HEK293 (cell line): ENCODE measurements at regions not wholly inside any gene's neighbourhood (a gene's known extent, or its start where the extent isn't known, plus 50 kb on each side); places are given as distances from the start of the nearest gene placed in this dataset.

Source experiments
- CTCF ChIA-PET: fragments of 350-600 bp; formaldehyde crosslinking; extraction: SDS; loops from one replicate; lab custom pipeline; 2021; ENCODE audit warnings: antibody characterized with exemption; lab: Yijun Ruan, JAX
- POLR2A ChIA-PET: fragments of 300-600 bp; formaldehyde crosslinking; extraction: SDS; loops from one replicate; lab custom pipeline; 2020; ENCODE audit warnings: antibody characterized with exemption, inconsistent platforms; lab: Yijun Ruan, JAX
- H3K27ac ChIP-seq: fragments of 200-500 bp; sonication (Bioruptor generic); 2 replicates; pipeline ENCODE4 v1.5.1; 2014; ENCODE audit warnings: low read depth, low read length, control low read depth, inconsistent platforms; ENCODE audit errors: extremely low read depth
- H3K36me3 ChIP-seq, 2 experiments: fragments of 200-500 bp in 1 of 2; sonication (Bioruptor generic) in 1 of 2; 1 replicate in 1 of 2; 2 replicates in 1 of 2; pipeline ENCODE4 v1.5.1; 2014 to 2017; ENCODE audit warnings: inconsistent platforms in 2 of 2, low read length in 2 of 2; ENCODE audit not compliant: control insufficient read depth in 2 of 2, insufficient read depth in 1 of 2
- H3K4me1 ChIP-seq: fragments of 200-500 bp; sonication (Bioruptor generic); 2 replicates; pipeline ENCODE4 v1.5.1; 2014; ENCODE audit warnings: mild to moderate bottlenecking, low read length, inconsistent platforms; ENCODE audit not compliant: control insufficient read depth, insufficient read depth
- H3K4me3 ChIP-seq: 2 replicates; pipeline ENCODE4 v1.5.1; 2011; ENCODE audit warnings: low read depth, mild to moderate bottlenecking, control low read depth, low read length, moderate library complexity
- H3K9me3 ChIP-seq: fragments of 200-500 bp; sonication (Bioruptor generic); 2 replicates; pipeline ENCODE4 v1.5.1; 2014; ENCODE audit warnings: low read depth, low read length, inconsistent platforms; ENCODE audit not compliant: control insufficient read depth, insufficient read depth
- SP3 ChIP-seq: fragments of 450-650 bp; formaldehyde crosslinking; IDR thresholded peaks from 2 replicates; pipeline ENCODE4 v1.5.1; 2016; ENCODE audit warnings: missing biosample characterization, missing genetic modification characterization
- ZBTB7A ChIP-seq: fragments of 450-650 bp; formaldehyde crosslinking; IDR thresholded peaks from 2 replicates; pipeline ENCODE4 v1.5.1; 2016; ENCODE audit warnings: low read depth, missing biosample characterization, missing genetic modification characterization
- ZNF10 ChIP-seq: fragments of 450-650 bp; formaldehyde crosslinking; IDR thresholded peaks from 2 replicates; pipeline ENCODE4 v1.5.1; 2017; ENCODE audit warnings: missing biosample characterization, missing genetic modification characterization
- ZNF184 ChIP-seq: fragments of 450-650 bp; IDR thresholded peaks from 2 replicates; pipeline ENCODE4 v1.5.1; 2018; ENCODE audit warnings: missing biosample characterization, mild to moderate bottlenecking, missing genetic modification characterization
- ZNF362 ChIP-seq: fragments of 450-650 bp; formaldehyde crosslinking; IDR thresholded peaks from 2 replicates; pipeline ENCODE4 v1.5.1; 2016; ENCODE audit warnings: missing biosample characterization, missing genetic modification characterization
- ZNF398 ChIP-seq: fragments of 450-650 bp; formaldehyde crosslinking; IDR thresholded peaks from 2 replicates; pipeline ENCODE4 v1.5.1; 2017; ENCODE audit warnings: missing biosample characterization, missing genetic modification characterization
- ZNF518A ChIP-seq: fragments of 450-650 bp; formaldehyde crosslinking; conservative IDR thresholded peaks from 2 replicates; pipeline ENCODE4 v1.5.1; 2016; ENCODE audit warnings: low read depth, missing biosample characterization, missing genetic modification characterization
- ZNF529 ChIP-seq: fragments of 450-650 bp; formaldehyde crosslinking; IDR thresholded peaks from 2 replicates; pipeline ENCODE4 v1.5.1; 2017; ENCODE audit warnings: missing genetic modification characterization, missing biosample characterization; ENCODE audit not compliant: insufficient replicate concordance
- ZNF623 ChIP-seq: fragments of 450-650 bp; formaldehyde crosslinking; IDR thresholded peaks from 2 replicates; pipeline ENCODE4 v1.5.1; 2016; ENCODE audit warnings: missing biosample characterization, missing genetic modification characterization
- ZNF747 ChIP-seq: fragments of 450-650 bp; formaldehyde crosslinking; IDR thresholded peaks from 2 replicates; pipeline ENCODE4 v1.5.1; 2016; ENCODE audit warnings: missing biosample characterization, missing genetic modification characterization
- ZNF791 ChIP-seq: fragments of 450-650 bp; formaldehyde crosslinking; IDR thresholded peaks from 2 replicates; pipeline ENCODE4 v1.5.1; 2016; ENCODE audit warnings: missing biosample characterization, missing genetic modification characterization

DNA sequence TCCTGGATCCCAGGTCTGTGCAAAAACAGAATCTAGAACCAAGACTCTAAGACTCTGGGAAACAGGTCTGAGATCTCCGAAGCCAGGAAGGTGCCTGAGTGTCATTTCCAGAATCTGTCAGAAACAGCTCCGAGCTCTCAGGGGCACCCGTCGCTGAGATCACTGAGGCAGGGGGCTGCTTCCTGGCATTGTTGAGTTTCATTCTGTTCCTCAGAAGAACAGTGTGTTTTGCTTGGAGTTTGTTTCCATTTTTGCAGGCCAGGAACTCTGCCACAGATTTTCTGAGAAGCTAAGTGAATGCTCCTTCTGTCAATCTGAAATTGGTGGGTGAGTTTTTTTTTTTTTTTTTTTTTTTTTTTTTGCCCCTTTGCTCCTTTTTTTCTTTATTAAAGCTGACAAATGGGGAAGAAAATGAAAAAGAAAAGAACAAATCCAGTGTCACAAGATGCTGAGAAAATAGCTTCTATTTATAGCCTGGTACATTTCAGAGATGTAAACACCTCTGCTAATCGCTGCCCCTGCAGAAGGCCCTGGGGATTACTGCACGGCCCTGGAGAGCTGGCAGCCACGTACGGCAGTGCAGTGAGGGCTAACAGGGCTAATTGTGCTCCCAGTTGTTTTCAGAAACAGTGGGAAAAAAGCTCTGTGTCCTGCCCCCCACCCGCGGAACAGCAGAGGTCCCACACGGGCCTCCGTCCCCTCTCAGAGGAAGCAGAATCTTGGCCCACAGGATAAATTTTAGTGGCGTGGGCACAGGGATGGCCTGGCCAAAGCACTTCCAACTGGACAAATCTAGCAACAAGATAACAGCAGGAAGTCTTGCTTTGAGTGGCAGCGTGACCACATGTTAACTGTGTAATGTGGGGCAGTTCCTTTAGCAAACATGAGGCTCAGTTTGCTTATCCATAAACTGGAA lies 237.6 kb upstream of the IRS2 start (continued):
- no peak for TF ChIP-seq ZNF184 (tag by site-specific recombination)
- TF ChIP-seq ZBTB7A (tag by site-specific recombination), result no peak

- no peak for TF ChIP-seq ZNF747
- no peak for TF ChIP-seq ZNF791 (tag by site-specific recombination)
- TF ChIP-seq ZNF623 (tag by site-specific recombination), result no peak
- TF ChIP-seq ZNF518A (tag by site-specific recombination), result no peak
- TF ChIP-seq ZNF10 (tag by site-specific recombination), result no peak
- TF ChIP-seq SP3 (tag by site-specific recombination), result no peak
- TF ChIP-seq ZNF362 (tag by site-specific recombination), result no peak
- TF ChIP-seq ZNF529 (tag by site-specific recombination), result no peak
- H3K4me3 ChIP-seq, result no peak overlapping the region
- H3K27ac ChIP-seq, result no peak overlapping the region
- H3K36me3 ChIP-seq, result no peaks in the 10 kb centered on the region
- no peaks in the 10 kb centered on the region for H3K4me1 ChIP-seq
- CTCF ChIA-PET, result interaction anchor here (0.6 kb wide), 1 partner anchor 42 kb away, joined by 4 read pairs; no protein-coding TSS in a partner anchor
- POLR2A ChIA-PET, result no interaction called here
- no peaks in the 10 kb centered on the region for H3K9me3 ChIP-seq
Measured at GRCh38 chr13:110018009-110018408, 231.6 kb upstream of the IRS2 start.

GRCh38 chr13:110017379-110017778 lies 231.0 kb upstream of the IRS2 start:
- 0 out of 2 replicates have a peak, but pooled peaks have one; percentile 24 for TF ChIP-seq ZNF362 (tag by site-specific recombination)
- TF ChIP-seq ZNF398 (tag by site-specific recombination), result no peak
- TF ChIP-seq, all 188 proteins: peak for 1
- ChIA-PET CTCF (no interaction called here), POLR2A (no interaction called here)
- Histone ChIP-seq H3K27ac (no peak overlapping the region), H3K9me3 (no peaks in the 10 kb centered on the region), H3K4me3 (no peak overlapping the region), H3K4me1 (no peaks in the 10 kb centered on the region), H3K36me3 (no peaks in the 10 kb centered on the region)
